ENCODE measurements at regions not wholly inside any gene's neighbourhood (a gene's known extent, or its start where the extent isn't known, plus 50 kb on each side); places are given as distances from the start of the nearest gene placed in this dataset.

GRCh38 chr17:73947966-73948355, 255.5 kb upstream of the RPL38 start:
- no peak for TF ChIP-seq CTCF (IDR thresholded peaks at IDR 0.05; ENCODE audit: low read depth, low read length)
- no peak for TF ChIP-seq POLR2A (IDR thresholded peaks at IDR 0.05; ENCODE audit: extremely low read depth, insufficient read length)
- no peak for TF ChIP-seq MAX (IDR thresholded peaks at IDR 0.05; ENCODE audit: low read depth, low read length)
- TF ChIP-seq MYC (IDR thresholded peaks at IDR 0.05; ENCODE audit: low read depth, low read length): no peak
